GM23338 (cell line): ENCODE measurements at regions not wholly inside any gene's neighbourhood (a gene's known extent, or its start where the extent isn't known, plus 50 kb on each side); places are given as distances from the start of the nearest gene placed in this dataset.

ENCODE experiments used
- ATAC-seq: fragments of 200-7000 bp; cut with Tn5 transposase; 3 replicates; pipeline ENCODE4 v1.9.1; 2020
- DNase-seq: peaks from one replicate; pipeline ENCODE4 v3.0.0-alpha.2; 2015; ENCODE audit warnings: low spot score
- H2AFZ ChIP-seq: fragments of 200-600 bp; sonication (generic); 2 replicates; pipeline ENCODE4 v1.8.0; 2016; ENCODE audit warnings: antibody characterized with exemption, mild to moderate bottlenecking, moderate library complexity
- H3F3A ChIP-seq: fragments of 200-600 bp; sonication (generic); replicated peaks from 2 replicates; pipeline ENCODE4 v1.8.0; 2017; ENCODE audit warnings: antibody characterized with exemption, mixed run types, low read depth
- H3K27ac ChIP-seq: fragments of 200-600 bp; sonication (generic); 2 replicates; pipeline ENCODE4 v1.6.1; 2016; ENCODE audit warnings: low read depth
- H3K27me3 ChIP-seq: fragments of 200-600 bp; sonication (generic); 2 replicates; pipeline ENCODE4 v1.8.0; 2016; ENCODE audit warnings: mild to moderate bottlenecking, mixed run types, moderate library complexity; ENCODE audit not compliant: insufficient read depth
- H3K36me3 ChIP-seq: fragments of 200-600 bp; sonication (generic); 2 replicates; pipeline ENCODE4 v1.8.0; 2016; ENCODE audit warnings: mild to moderate bottlenecking; ENCODE audit not compliant: insufficient read depth
- H3K4me1 ChIP-seq: fragments of 200-600 bp; sonication (generic); 2 replicates; pipeline ENCODE4 v1.8.0; 2016; ENCODE audit warnings: mild to moderate bottlenecking, moderate library complexity; ENCODE audit not compliant: insufficient read depth
- H3K4me2 ChIP-seq: fragments of 200-600 bp; sonication (generic); 2 replicates; pipeline ENCODE4 v1.7.1; 2017; ENCODE audit warnings: mixed run types
- H3K4me3 ChIP-seq: fragments of 200-600 bp; sonication (generic); 2 replicates; pipeline ENCODE4 v1.6.1; 2016; ENCODE audit warnings: mixed run types
- H3K79me2 ChIP-seq: fragments of 200-600 bp; sonication (generic); replicated peaks from 2 replicates; pipeline ENCODE4 v1.8.0; 2017; ENCODE audit warnings: mild to moderate bottlenecking; ENCODE audit not compliant: insufficient read depth
- H3K9me2 ChIP-seq: fragments of 200-600 bp; sonication (generic); 2 replicates; pipeline ENCODE4 v1.8.0; 2017; ENCODE audit not compliant: insufficient read depth
- H4K20me1 ChIP-seq: fragments of 200-600 bp; sonication (generic); replicated peaks from 2 replicates; pipeline ENCODE4 v1.8.0; 2017; ENCODE audit warnings: mild to moderate bottlenecking; ENCODE audit not compliant: insufficient read depth
- H3K27ac Mint-ChIP-seq: 2 replicates; pipeline ENCODE4 v1.8.0; 2020; ENCODE audit warnings: inconsistent platforms, mild to moderate bottlenecking, moderate library complexity, mixed read lengths
- H3K27me3 Mint-ChIP-seq: 3 replicates; pipeline ENCODE4 v1.8.0; 2022; ENCODE audit warnings: low read depth, mild to moderate bottlenecking, moderate library complexity, mixed read lengths, inconsistent platforms; ENCODE audit not compliant: insufficient read depth, poor library complexity
- H3K36me3 Mint-ChIP-seq: 3 replicates; pipeline ENCODE4 v1.8.0; 2021; ENCODE audit warnings: low read depth, mild to moderate bottlenecking, inconsistent platforms, moderate library complexity, mixed read lengths
- H3K4me1 Mint-ChIP-seq: 3 replicates; pipeline ENCODE4 v1.8.0; 2020; ENCODE audit warnings: mild to moderate bottlenecking, inconsistent platforms, mixed read lengths
- H3K4me3 Mint-ChIP-seq: 3 replicates; pipeline ENCODE4 v1.8.0; 2021; ENCODE audit warnings: moderate library complexity, mild to moderate bottlenecking, inconsistent platforms, mixed read lengths
- H3K9me3 Mint-ChIP-seq: 3 replicates; pipeline ENCODE4 v1.8.0; 2020; ENCODE audit warnings: moderate library complexity, mild to moderate bottlenecking, inconsistent platforms, mixed read lengths
- CREB1 ChIP-seq: fragments of 250-450 bp; sonication (Bioruptor Pico); IDR thresholded peaks from 2 replicates; pipeline ENCODE4 v1.5.0; 2020; ENCODE audit warnings: low read depth, mild to moderate bottlenecking, moderate library complexity
- EZH2 ChIP-seq: fragments of 200-600 bp; sonication (generic); IDR thresholded peaks from one replicate; pipeline ENCODE4 v1.8.0; 2017; ENCODE audit warnings: antibody characterized with exemption, mild to moderate bottlenecking, low read depth; ENCODE audit not compliant: unreplicated experiment
- EZH2phosphoT487 ChIP-seq: fragments of 200-600 bp; sonication (generic); IDR thresholded peaks from one replicate; pipeline ENCODE4 v1.8.1; 2018; ENCODE audit warnings: antibody characterized with exemption; ENCODE audit not compliant: unreplicated experiment
- JUNB ChIP-seq: IDR thresholded peaks from one replicate; pipeline ENCODE4 v1.6.1; 2016; ENCODE audit warnings: antibody characterized with exemption; ENCODE audit not compliant: unreplicated experiment
- NANOG ChIP-seq: IDR thresholded peaks from 2 replicates; pipeline ENCODE4 v1.6.1; 2016; ENCODE audit warnings: antibody characterized with exemption, borderline replicate concordance
- POLR2AphosphoS5 ChIP-seq: IDR thresholded peaks from 2 replicates; pipeline ENCODE4 v1.6.1; 2016; ENCODE audit warnings: antibody characterized with exemption, low read depth
- STAT1 ChIP-seq: IDR thresholded peaks from one replicate; pipeline ENCODE4 v1.6.1; 2016; ENCODE audit warnings: antibody characterized with exemption; ENCODE audit not compliant: unreplicated experiment
- ZNF331 ChIP-seq: fragments of 250-450 bp; sonication (Bioruptor Pico); IDR thresholded peaks from 2 replicates; pipeline ENCODE4 v1.5.0; 2020; ENCODE audit warnings: low read depth, mild to moderate bottlenecking, moderate library complexity
- ZNF462 ChIP-seq: fragments of 250-450 bp; sonication (Bioruptor Pico); IDR thresholded peaks from 2 replicates; pipeline ENCODE4 v1.5.0; 2020; ENCODE audit warnings: mild to moderate bottlenecking, moderate library complexity
- TF ChIP-seq, protein P1 (sequence below), 2 experiments: fragments of 200-600 bp in 1 of 2; sonication (generic) in 1 of 2; conservative IDR thresholded peaks; 2 replicates each; pipeline versions ENCODE4 v1.5.1 to v1.6.1; 2016 to 2017; ENCODE audit warnings: antibody characterized with exemption in 2 of 2, low read depth in 2 of 2, mild to moderate bottlenecking in 2 of 2, moderate library complexity in 1 of 2
- TF ChIP-seq, protein P2 (sequence below): IDR thresholded peaks from 2 replicates; pipeline ENCODE4 v1.6.1; 2016; ENCODE audit warnings: antibody characterized with exemption

GRCh38 chr10:52616395-52616764 is 156.2 kb downstream of the MBL2 start:
- Histone ChIP-seq H2AFZ (no peak overlapping the region), H3K27ac (no peak overlapping the region), H3K27me3 (no peaks in the 10 kb centered on the region), H3K4me1 (no peaks in the 10 kb centered on the region), H3K4me2 (no peak overlapping the region), H3K79me2 (no peaks in the 10 kb centered on the region), H3F3A (no peaks in the 10 kb centered on the region), H3K36me3 (no peaks in the 10 kb centered on the region), H3K4me3 (no peak overlapping the region), H4K20me1 (no peaks in the 10 kb centered on the region), H3K9me2 (no peaks in the 10 kb centered on the region)
- ATAC-seq: no peak
- TF ChIP-seq EZH2: no peak
- no peak for TF ChIP-seq ZNF331 (CRISPR knock-in tag)
- no peak for TF ChIP-seq STAT1
- TF ChIP-seq NANOG: no peak
- TF ChIP-seq, protein P1, sequence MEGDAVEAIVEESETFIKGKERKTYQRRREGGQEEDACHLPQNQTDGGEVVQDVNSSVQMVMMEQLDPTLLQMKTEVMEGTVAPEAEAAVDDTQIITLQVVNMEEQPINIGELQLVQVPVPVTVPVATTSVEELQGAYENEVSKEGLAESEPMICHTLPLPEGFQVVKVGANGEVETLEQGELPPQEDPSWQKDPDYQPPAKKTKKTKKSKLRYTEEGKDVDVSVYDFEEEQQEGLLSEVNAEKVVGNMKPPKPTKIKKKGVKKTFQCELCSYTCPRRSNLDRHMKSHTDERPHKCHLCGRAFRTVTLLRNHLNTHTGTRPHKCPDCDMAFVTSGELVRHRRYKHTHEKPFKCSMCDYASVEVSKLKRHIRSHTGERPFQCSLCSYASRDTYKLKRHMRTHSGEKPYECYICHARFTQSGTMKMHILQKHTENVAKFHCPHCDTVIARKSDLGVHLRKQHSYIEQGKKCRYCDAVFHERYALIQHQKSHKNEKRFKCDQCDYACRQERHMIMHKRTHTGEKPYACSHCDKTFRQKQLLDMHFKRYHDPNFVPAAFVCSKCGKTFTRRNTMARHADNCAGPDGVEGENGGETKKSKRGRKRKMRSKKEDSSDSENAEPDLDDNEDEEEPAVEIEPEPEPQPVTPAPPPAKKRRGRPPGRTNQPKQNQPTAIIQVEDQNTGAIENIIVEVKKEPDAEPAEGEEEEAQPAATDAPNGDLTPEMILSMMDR (conservative IDR thresholded peaks at IDR 0.05; ENCODE audit: low read depth in 2 of 2): no peak
- no peak for TF ChIP-seq ZNF462 (CRISPR knock-in tag)
- no peak for TF ChIP-seq CREB1 (CRISPR knock-in tag)
- no peak for TF ChIP-seq POLR2AphosphoS5
- TF ChIP-seq, protein P2, sequence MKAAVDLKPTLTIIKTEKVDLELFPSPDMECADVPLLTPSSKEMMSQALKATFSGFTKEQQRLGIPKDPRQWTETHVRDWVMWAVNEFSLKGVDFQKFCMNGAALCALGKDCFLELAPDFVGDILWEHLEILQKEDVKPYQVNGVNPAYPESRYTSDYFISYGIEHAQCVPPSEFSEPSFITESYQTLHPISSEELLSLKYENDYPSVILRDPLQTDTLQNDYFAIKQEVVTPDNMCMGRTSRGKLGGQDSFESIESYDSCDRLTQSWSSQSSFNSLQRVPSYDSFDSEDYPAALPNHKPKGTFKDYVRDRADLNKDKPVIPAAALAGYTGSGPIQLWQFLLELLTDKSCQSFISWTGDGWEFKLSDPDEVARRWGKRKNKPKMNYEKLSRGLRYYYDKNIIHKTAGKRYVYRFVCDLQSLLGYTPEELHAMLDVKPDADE: no peak
- no peak for TF ChIP-seq JUNB
- no peak for TF ChIP-seq EZH2phosphoT487
- H3K36me3 Mint-ChIP-seq: no peaks in the 10 kb centered on the region
- H3K4me1 Mint-ChIP-seq: no peaks in the 10 kb centered on the region
- H3K27me3 Mint-ChIP-seq: peaks cover 3% of the 10 kb centered on the region
- no peaks in the 10 kb centered on the region for H3K9me3 Mint-ChIP-seq
- DNase-seq: no peak
- no peak overlapping the region for H3K4me3 Mint-ChIP-seq
- H3K27ac Mint-ChIP-seq: no peak overlapping the region
